HT-29 (cell line): ENCODE measurements at regions not wholly inside any gene's neighbourhood (a gene's known extent, or its start where the extent isn't known, plus 50 kb on each side); places are given as distances from the start of the nearest gene placed in this dataset.
A peak's percentile ranks its signal among the peaks of the same experiment; 100 is the strongest.
"Not testable (repeated sequence)": the region's sequence is repeated elsewhere in the genome, so short reads cannot be mapped to it uniquely, and the experiment has no call there.

ENCODE experiments used
- DNase-seq: peaks from one replicate; pipeline ENCODE4 v3.0.0-alpha.2; 2015; ENCODE audit warnings: low spot score

GRCh38 chr1:60950224-60951063, 131.9 kb upstream of the NFIA start:
- no peak for DNase-seq

GRCh38 chr1:60949826-60950197, 132.5 kb upstream of the NFIA start:
- no peak for DNase-seq

GRCh38 chr1:60949154-60949825, 133.1 kb upstream of the NFIA start:
- no peak for DNase-seq

GRCh38 chr1:60948486-60948885, 133.9 kb upstream of the NFIA start:
- DNase-seq, result no peak

GRCh38 chr1:60947367-60947766, 135.0 kb upstream of the NFIA start:
- no peak for DNase-seq

- no peak for DNase-seq
Observed at GRCh38 chr1:60942896-60943638, 139.3 kb upstream of the NFIA start.

GRCh38 chr1:60942291-60942690, 140.1 kb upstream of the NFIA start:
- peak; percentile 25 for DNase-seq

GRCh38 chr1:60940685-60941084, 141.7 kb upstream of the NFIA start:
- not testable (repeated sequence) for DNase-seq

- DNase-seq, result no peak
Observed at GRCh38 chr1:60937720-60938119, 144.6 kb upstream of the NFIA start.

GRCh38 chr1:60936591-60937342, 145.6 kb upstream of the NFIA start:
- DNase-seq, result no peak

GRCh38 chr1:60936163-60936562, 146.2 kb upstream of the NFIA start:
- DNase-seq, result no peak

- no peak for DNase-seq
Observed at GRCh38 chr1:60935599-60936110, 146.7 kb upstream of the NFIA start.

GRCh38 chr1:60930130-60930529, 152.2 kb upstream of the NFIA start:
- DNase-seq, result no peak

GRCh38 chr1:60924964-60925798, 157.2 kb upstream of the NFIA start:
- DNase-seq, result no peak

- no peak for DNase-seq
Observed at GRCh38 chr1:60924165-60924564, 158.2 kb upstream of the NFIA start.

GRCh38 chr1:60923389-60924087, 158.8 kb upstream of the NFIA start:
- DNase-seq, result no peak

- no peak for DNase-seq
Observed at GRCh38 chr1:60922304-60922703, 160.1 kb upstream of the NFIA start.

- DNase-seq, result no peak
Observed at GRCh38 chr1:60921175-60921574, 161.2 kb upstream of the NFIA start.

- DNase-seq, result no peak
Observed at GRCh38 chr1:60920561-60920960, 161.8 kb upstream of the NFIA start.

GRCh38 chr1:60918867-60919266, 163.5 kb upstream of the NFIA start:
- no peak for DNase-seq
